T1000 (cell line): ENCODE measurements at regions not wholly inside any gene's neighbourhood (a gene's known extent, or its start where the extent isn't known, plus 50 kb on each side); places are given as distances from the start of the nearest gene placed in this dataset.

Source experiments
- DNase-seq: peaks from one replicate; lab custom pipeline; 2025; ENCODE audit warnings: mixed read lengths; lab: John Stamatoyannopoulos, UW

DNA sequence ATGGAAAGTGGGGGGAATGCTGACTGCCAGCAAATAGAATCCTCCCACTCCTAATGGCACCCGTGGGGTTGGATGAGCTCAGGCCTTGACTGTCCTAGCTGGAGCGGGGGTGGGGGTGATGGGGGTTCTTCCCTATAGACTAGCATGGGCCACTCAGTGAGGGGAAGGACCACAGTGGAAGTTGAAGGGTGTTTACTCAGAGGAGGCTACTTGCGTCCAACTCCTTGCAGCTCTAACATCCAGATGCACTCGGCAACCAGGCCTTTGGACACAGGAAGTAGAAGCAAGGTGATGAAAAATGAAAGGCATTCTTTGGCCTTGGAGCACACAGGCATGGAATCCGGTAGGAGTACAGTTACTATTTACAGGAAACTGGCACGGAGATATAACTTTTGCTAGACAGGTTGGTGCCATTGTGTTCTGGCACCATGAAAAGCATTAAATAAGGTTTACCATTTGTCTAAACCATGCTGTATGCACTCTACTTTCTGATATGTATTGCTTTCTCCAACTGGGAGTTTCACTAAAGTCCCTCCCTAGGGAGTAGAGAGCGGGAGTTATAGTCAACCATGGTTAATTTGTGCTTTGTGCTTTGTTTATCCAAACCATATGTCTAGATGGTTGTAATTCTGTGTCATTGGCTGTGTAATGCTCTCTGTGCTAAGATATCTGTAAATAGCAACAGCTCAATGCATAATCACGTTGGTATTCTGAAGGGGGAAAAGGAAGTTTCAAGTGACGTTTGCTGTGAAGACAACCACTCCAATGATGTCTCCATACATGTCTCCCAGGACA lies 125.3 kb downstream of the TSHZ3 start:
- peak; percentile 19 for DNase-seq

DNA sequence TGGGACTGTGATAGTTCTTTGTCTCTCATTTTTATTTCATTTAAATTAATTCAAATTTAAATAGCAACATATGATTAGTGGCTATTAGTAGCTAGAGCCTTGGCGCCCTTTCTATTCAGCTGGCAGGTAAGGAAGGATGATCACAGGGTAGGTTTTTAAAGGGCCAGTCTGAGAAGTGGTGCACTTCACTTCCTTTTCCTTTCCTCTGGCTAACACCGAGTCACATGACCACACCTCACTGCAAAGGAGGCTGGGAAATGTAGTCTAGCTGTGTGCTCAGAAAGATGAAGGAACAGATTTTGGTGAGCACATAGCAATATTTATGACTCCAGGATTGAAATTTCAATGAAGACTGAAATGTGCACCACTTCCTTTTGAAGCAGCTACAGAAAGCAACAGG lies 128.7 kb downstream of the TSHZ3 start:
- DNase-seq: no peak

DNA sequence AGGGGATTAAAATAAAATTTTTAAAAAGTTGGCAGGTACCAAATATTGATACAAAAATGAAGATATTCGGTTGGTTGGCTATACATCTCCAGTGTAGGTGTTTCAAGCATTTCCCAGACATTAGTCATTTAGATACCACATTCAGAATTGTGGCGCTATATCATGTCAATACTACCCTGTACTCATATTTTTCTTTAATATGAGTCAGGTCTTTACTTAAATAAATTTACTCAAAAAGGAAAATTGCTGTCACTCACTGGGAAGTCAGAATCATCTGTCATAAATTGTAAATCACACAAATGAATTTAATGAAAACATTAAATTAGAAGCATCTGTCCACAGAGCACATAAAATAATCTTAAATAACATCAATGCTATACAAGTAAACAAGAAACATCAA lies 134.2 kb downstream of the TSHZ3 start:
- no peak for DNase-seq

DNA sequence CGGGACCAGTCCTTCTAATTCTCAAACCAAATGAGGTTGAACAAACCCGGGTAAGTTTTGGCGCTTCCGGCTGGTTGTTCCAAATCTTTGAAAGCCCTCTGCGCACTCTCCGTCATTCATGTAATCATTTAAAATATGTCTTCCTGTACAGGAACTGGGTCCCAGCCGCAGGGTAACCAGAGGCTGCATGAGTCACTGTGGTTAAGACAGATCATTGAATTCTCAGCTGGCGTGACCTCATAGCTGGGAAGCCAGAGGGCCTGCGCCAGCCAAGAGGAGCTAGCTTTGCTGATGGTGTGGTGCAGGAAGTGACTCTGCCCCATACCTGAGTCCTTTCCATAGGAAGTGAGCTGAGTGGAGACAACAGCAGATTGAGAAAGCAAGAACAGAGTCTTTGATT lies 135.2 kb downstream of the TSHZ3 start:
- DNase-seq: peak; percentile 91

DNA sequence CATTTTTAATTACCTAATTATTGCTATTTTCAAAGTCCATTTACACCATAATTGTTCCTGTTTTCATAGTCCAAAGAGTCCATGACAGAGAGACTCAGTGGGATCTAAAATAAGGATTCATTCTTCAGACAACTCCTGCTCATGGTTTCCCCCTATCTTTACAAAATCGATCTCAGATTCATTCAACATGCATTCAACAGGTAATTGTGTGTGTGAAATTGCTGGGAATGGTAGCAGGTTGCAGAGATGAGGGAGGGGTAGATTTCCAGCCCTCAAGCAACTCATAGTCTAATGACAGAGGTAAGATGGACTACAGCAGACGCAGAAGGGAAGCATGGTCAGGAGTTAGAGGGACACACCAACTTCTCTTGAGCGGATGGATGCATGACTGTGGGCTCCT lies 138.1 kb downstream of the TSHZ3 start:
- DNase-seq: no peak

DNA sequence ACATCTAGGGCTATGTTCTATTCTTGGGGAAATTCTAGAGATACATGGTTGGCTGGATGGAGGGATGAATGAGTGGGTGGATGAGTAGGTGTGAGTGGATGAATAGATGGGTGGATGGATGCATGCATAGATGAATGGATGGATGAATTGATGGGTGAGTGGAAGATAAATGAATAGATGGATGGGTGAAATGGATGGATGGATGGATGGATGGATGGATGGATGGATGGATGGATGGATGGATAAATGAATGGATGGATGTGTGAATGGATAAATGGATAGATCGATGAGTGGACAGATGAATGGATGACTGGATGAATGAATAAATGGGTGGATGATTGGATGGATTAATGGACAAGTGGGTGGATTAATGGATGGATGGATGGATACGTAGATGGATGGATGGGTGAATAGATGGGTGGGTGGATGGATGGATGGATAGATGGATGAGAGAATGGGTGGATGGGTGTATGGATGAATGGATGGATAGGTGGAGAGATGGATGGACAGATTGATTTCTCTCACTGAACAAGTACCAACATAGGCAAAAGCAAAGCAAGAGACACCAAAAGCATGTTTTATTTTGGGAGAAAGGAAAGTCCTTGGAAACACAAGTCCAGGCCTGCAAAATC lies 143.2 kb downstream of the TSHZ3 start:
- no peak for DNase-seq

DNA sequence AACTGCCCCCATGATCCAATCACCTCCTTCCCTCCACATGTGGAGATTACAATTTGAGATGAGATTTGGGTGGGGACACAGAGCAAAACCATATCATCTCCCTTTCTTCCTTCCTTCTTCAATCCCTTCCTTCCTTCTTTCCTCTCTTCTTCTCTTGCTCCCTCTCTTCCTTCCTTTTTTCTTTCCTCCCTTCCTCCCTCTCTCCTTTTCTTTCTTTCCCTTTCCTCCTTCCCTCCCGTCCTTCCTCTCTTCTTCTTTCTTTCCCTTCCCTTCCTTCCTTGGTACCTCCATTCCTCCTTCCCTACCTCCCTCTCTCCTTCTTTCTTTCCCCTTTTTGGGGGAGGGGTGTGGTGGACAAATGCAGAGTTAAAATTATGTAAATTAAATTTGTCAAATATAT lies 145.1 kb downstream of the TSHZ3 start:
- no peak for DNase-seq

DNA sequence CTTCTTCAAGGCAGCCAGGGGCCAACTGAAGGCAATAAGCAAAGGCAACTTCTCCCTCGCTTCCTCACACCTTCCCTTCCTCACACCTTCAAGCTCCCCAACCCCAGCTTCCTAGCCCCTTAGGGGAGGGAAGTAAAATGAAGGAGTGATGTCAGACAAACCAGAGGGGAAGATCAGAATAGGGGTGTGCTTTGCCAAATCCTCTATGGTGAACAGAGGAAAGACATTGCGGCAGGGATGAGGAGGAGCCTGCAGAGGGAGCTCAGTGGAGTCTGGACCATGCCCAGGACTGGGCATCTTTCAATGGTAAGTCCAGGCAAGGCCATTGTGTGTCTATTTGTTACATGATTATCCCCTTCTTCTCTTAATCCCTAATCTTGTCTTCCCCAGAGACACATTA lies 164.0 kb downstream of the TSHZ3 start:
- DNase-seq: no peak

DNA sequence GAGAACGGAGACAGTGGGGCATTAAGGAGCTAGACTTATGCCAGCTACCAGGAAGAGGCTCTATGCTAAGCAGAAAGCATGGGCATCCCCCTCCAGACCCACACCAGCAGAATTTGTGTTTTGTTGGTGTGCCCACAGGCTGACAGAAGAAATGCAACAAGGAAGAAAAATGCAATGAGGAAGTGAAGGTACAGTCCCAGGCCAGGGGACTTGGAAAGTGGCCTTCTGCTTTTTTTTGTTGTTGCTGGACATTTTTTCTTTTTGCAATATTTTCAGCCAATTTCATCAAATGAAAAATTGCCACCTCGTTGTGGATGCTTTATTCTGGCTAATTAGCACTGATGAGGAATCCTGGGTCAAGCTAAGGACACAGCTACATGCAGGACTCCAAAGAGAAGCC lies 167.7 kb downstream of the TSHZ3 start:
- DNase-seq: no peak

DNA sequence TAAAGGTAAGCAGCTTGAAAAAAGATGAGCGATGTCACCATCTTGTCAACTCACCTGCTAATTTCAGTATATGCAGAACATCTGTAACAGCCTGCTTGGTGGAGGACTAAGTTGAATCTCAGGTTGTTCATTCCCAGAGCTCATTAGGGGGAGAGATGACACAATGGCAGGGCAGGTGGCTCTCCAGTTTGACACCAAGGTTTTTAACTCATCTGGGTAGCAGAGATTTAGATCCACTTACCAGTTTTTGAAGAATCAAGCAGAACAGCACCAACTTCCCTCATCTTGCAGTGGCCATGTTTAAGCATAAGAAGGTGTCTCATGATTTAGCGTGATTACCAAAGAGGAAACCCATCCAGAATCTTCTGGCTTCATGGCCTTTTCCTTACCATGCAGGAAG lies 168.3 kb downstream of the TSHZ3 start:
- no peak for DNase-seq

DNA sequence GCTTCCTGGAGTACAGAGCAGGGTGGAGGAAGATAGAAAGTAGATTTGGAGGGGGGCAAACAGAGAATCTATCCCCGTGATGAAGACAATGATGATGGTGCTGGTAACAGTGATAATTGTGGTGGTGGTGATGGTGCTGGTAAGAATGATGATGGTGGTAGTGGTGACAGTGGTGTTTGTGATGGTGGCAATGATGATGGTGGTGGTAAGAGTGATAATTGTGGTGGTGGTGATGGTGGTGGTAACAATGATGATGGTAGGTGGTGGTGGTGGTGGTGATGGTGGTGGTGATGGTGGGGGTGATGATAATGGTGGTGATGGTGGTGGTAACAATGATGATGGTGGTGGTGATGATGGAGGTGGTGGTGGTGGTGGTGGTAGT lies 169.8 kb downstream of the TSHZ3 start:
- DNase-seq: no peak

DNA sequence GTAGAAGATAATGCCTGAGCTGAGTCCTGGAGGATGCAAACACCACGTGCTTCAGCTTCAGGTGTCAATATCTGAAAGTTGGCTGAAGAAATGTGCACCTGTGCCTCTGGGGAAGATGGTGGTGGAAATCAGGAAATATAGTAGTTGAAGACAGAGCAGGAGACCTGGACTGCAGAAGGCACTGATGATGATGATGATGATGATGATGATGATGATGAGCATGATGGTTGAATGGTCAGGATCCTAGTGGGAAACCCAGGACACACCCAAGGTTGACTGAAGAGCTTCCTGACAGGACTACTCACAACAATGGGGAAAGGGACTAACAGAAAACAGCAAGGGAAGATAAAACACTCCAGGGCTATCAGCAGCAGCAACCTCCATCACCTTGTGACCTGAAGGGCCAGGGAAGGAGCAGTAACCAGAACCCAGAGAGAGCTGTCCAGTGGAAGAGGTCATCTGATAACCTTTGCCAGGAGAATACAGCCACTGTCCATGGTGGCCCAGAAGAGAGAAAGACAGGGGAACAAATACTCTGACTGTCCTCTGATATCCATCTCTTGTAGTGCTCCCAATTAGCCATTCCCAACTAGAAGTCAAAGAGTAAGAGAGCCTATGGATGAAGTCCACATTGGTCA lies 170.3 kb downstream of the TSHZ3 start:
- DNase-seq: no peak

DNA sequence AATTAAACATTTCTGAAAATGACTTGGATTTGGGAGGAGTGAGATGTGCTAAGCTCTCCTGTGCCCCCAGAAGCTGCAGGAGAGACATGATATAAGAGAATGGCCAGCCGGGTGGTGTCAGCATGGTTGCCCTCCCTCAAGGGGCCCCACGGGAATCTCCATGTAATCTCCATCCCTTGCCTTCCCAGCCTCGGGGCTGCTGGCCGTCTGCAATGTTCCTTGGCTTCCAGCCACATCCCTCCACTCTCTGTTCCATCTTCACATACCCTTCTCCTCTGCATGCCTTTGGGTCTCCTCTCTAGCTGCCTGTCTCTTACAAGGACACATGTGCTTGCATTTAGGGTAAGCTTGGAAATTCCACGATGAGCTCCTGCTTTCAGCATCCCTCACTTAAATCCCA lies 172.0 kb downstream of the TSHZ3 start:
- no peak for DNase-seq

DNA sequence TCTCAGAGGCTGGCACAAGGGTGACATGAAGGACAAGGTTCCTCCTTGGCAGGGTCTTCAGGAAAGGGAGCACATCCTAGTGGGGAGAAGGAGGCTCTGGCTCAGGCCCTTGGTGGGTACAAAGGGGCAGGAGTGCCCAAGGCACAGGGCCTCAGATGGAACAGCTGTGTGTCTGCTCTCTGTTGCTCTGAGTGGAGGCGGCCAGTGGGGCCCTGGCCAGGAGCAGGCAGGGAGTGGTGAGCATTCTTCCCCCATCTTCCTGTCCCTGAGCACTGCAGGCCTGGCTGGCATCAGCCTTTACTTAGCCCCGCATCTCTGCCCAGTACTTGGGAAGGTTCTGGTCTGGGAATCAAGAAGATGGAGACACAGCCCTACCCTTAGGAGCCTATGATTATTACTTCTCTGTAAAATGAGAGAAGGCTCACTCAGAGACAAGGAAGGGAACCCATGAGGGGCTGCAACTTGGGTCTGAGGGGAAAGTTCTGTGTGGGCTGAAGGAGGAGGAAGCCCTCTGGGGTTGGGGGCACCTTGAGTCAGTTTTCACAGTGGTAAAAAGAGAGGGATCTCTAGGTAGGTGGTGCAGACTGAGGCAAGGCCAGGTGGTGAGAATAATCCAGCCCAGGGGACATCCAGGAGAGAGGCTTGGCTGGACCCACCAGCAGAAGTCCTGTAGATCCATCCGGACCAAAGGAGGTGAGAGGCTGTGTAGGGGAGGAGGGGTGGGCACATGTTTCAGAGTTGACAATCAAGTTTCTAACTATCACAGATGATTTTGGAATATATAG lies 173.5 kb downstream of the TSHZ3 start:
- DNase-seq: no peak

DNA sequence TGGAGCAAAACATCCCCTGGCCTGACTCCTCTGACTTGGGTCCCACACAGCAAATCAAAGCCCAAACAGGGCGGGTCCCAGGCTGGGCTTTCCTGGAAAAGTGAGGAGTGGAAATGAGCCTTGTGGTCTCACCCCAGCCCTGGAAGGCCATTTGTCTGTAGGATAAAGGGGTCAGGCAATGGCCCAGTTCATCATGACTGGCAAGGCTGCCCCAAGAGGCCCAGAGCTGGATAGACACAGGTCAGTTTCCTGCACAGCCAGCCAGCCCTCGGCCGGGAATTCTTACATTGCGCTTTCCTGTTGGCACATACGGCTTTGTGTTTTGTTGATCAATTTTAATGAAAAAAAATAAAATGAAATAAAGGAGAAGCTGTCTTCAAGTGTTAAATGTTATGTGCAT lies 174.3 kb downstream of the TSHZ3 start:
- DNase-seq: no peak

DNA sequence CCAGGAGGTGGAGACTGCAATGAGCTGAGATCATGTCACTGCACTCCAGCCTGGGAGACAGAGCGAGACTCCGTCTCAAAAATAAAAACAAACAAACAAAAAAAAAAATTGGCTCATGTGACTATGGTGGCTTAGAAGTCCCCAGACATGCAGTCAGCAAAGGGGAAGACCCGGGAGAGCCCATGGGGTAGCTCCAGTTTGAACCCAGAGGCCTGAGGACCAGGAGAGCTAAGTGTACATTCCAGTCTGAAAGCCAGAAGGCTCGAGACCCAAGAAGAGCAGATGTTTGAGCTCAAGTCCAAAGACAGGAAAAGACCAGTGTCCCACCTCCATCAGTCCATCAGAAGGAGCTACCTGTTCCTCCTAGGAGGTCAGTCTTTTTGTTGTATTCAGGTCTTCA lies 175.2 kb downstream of the TSHZ3 start:
- no peak for DNase-seq

DNA sequence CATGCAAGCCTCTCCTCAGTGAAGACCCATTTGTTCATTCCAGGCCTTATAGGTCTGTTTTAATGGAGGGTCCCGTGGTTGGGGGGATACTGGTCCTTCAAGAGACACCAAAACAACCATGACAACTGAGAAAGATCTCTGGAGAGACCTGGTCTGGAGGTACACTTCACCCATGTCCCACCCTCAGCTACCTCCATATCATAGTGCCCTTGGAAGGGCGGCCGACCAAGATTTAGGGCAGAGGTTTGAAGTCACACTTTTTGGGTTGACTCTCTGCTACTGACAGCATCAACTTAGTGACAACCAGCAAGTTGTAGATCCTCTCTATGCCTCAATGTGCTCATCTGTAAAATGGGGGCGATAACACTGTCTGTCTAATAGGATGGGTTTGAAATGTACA lies 177.3 kb downstream of the TSHZ3 start:
- DNase-seq: no peak

DNA sequence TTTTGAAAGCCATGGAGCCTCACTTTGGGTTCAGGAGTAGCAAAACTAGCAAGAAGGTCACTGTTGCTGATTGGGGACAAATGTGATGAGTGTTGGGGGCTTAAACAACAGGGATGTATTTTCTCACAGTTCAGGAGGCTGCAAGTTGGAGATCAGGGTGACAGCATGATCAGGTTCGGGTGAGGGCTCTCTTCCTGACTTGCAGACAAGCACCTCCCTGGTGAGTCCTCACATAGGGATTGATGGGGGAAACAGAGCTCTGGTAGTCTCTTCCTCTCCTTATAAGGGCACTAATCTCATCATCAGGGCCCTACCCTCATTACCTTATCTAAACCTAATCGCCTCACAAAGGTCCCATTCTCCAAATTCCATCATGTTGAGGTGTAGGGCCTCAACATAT lies 179.2 kb downstream of the TSHZ3 start:
- DNase-seq: no peak

DNA sequence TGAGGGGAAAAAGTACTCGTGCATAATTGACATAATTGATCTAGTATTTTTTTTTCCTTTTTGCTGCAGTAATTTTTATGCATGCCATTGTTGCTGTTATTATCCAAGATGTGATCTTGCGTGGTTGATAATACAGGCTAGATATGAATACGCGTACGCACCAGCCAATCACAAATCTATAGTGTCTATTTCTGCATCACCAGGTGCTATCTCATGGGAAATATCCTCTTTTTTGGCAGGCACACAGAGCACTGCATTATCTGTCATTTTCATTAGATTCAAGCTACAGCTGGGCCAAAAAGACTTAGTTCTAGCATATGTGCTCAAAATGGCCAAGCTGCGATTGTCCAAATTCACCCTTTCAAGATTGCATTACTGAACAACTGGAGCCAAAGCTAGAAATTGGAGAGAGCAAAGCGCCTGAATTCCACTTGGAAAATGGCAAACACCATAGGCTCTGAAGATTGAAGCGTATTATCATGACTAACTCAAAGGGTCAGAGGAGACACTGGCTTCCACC lies 181.1 kb downstream of the TSHZ3 start:
- DNase-seq: no peak

DNA sequence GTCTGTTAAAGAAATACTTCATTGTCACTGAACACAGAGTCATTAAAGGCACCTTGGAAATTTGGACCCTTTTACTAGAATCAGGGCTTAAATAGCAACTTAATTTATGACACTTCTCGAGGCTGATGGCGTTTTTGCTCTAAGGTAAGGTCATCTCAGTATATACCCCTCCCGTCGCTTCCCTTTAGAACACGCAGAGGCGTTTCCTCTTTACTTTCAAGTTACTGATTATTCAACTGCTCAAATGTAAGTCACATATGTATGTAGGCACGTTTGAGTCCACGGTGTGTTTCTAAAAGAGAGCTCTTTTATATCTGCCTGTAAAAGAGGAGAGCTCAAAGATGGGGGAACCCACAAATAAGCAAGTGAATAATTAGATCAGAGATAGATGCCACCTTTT lies 181.5 kb downstream of the TSHZ3 start:
- no peak for DNase-seq

DNA sequence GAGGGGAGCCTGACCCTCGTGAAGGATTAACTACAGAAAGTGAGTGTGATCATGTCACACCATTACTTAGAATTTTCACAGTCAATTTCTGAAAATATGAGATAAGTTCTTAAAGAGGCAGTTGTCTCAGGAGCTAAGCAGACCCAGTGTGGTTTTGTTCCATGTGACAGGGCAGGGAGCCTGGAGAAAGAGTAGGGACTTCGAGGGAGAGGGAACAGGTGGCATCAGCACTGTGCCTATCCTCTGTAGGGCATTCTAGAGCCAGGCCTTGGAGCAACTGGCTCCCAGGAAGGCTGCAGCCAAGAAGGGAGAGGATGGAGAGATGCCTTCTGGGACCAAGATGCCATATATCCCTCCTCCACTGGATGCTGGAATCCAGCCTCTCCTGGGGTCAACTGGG lies 183.0 kb downstream of the TSHZ3 start:
- no peak for DNase-seq

DNA sequence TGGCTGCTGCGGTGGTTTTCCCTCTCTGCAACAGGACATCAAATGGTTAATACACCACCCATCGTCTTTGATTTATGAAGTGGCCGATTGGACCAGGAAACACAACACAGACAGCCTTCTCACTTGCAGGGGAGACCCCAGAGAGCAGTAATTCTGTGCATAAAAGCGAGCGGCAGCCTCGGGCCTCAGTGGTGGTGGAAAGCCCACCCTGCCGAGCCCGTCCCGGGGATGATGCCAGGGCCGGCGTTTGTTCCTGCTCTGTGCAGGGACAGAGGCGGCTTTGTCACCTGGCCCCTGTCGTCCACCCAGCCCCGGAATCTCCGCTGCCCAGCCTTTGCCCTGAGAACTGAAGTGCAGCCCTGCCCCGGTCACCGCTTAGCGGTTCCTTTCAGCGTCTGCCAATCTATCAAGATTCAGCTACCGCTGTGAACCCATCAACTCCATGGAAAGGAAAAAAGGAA lies 184.4 kb downstream of the TSHZ3 start:
- DNase-seq: no peak
